H1 (cell line): ENCODE measurements at regions not wholly inside any gene's neighbourhood (a gene's known extent, or its start where the extent isn't known, plus 50 kb on each side); places are given as distances from the start of the nearest gene placed in this dataset.

Source experiments
- CTCF ChIA-PET: fragments of 300-600 bp; sonication (Branson Sonifier 250); formaldehyde crosslinking; loops from one replicate; lab custom pipeline; 2021; ENCODE audit not compliant: partially characterized antibody; lab: Charles Lee
- POLR2A ChIA-PET: fragments of 300-600 bp; sonication (Branson Sonifier 250); formaldehyde crosslinking; loops from one replicate; lab custom pipeline; 2021; ENCODE audit warnings: inconsistent platforms; ENCODE audit not compliant: partially characterized antibody; lab: Charles Lee
- DNase-seq, 2 experiments: peaks; one replicate each; pipeline versions ENCODE4 v3.0.0 to v3.0.0-alpha.2; 2010 to 2022; ENCODE audit warnings: low spot score in 2 of 2, low read depth in 1 of 2, mixed read lengths in 1 of 2
- FAIRE-seq: peaks from 2 replicates; lab custom pipeline; 2011; peaks lifted over from hg19 to GRCh38; lab: Jason Lieb, UNC
- H2AFZ ChIP-seq: 2 replicates; pipeline ENCODE4 v1.8.1; 2012; ENCODE audit warnings: low read length, inconsistent platforms
- H2AK5ac ChIP-seq: 2 replicates; pipeline ENCODE4 v1.6.1; 2013; ENCODE audit warnings: low read depth, low read length
- H2BK120ac ChIP-seq: replicated peaks from 2 replicates; pipeline ENCODE3; 2013; ENCODE audit warnings: low read depth, low read length, inconsistent platforms
- H2BK12ac ChIP-seq: 2 replicates; pipeline ENCODE4 v1.6.1; 2013; ENCODE audit warnings: low read depth, low read length
- H2BK15ac ChIP-seq: 2 replicates; pipeline ENCODE4 v1.6.1; 2013; ENCODE audit warnings: low read length
- H2BK20ac ChIP-seq: 2 replicates; pipeline ENCODE4 v1.6.1; 2013; ENCODE audit warnings: low read length
- H2BK5ac ChIP-seq: 2 replicates; pipeline ENCODE4 v1.6.1; 2013; ENCODE audit warnings: low read depth, low read length
- H3K14ac ChIP-seq: 2 replicates; pipeline ENCODE4 v1.6.1; 2013; ENCODE audit warnings: inconsistent platforms; ENCODE audit not compliant: insufficient read length
- H3K18ac ChIP-seq: 2 replicates; pipeline ENCODE4 v1.6.1; 2013; ENCODE audit warnings: low read length; ENCODE audit errors: extremely low read depth
- H3K23ac ChIP-seq: 2 replicates; pipeline ENCODE4 v1.6.1; 2013; ENCODE audit warnings: inconsistent platforms; ENCODE audit not compliant: insufficient read length
- H3K23me2 ChIP-seq: 2 replicates; pipeline ENCODE4 v1.6.1; 2013; ENCODE audit warnings: low read depth, low read length
- H3K27ac ChIP-seq: 2 replicates; pipeline ENCODE4 v1.6.1; 2011; ENCODE audit warnings: low read depth, low read length, inconsistent platforms
- H3K27me3 ChIP-seq, 4 experiments: replicated peaks in 1 of 4; 1 replicate in 1 of 4; 2 replicates in 3 of 4; pipeline versions ENCODE4 v1.6.1 to v1.8.1; 2011 to 2013; ENCODE audit warnings: low read length in 3 of 4, mild to moderate bottlenecking in 3 of 4, inconsistent platforms in 2 of 4, mixed read lengths in 2 of 4, moderate library complexity in 1 of 4; ENCODE audit not compliant: control insufficient read depth in 3 of 4, insufficient read depth in 3 of 4; ENCODE audit errors: extremely low read depth in 1 of 4
- H3K36me3 ChIP-seq, 4 experiments: 2 replicates each; pipeline versions ENCODE4 v1.6.1 to v1.8.1; 2011 to 2013; ENCODE audit warnings: mild to moderate bottlenecking in 4 of 4, low read length in 3 of 4, moderate library complexity in 2 of 4, control low read depth in 1 of 4, inconsistent platforms in 1 of 4; ENCODE audit not compliant: insufficient read depth in 4 of 4, control insufficient read depth in 2 of 4
- H3K4ac ChIP-seq: replicated peaks from 2 replicates; pipeline ENCODE3; 2013; ENCODE audit warnings: low read length, low read depth, mixed read lengths, inconsistent platforms; ENCODE audit not compliant: insufficient read length
- H3K4me1 ChIP-seq, 4 experiments: replicated peaks in 1 of 4; 1 replicate in 1 of 4; 2 replicates in 3 of 4; pipeline versions ENCODE4 v1.6.1 to v1.8.1; 2011 to 2013; ENCODE audit warnings: low read length in 3 of 4, inconsistent platforms in 2 of 4, mixed read lengths in 1 of 4; ENCODE audit not compliant: insufficient read depth in 4 of 4, control insufficient read depth in 3 of 4
- H3K4me2 ChIP-seq, 2 experiments: 2 replicates each; pipeline versions ENCODE4 v1.6.1 to v1.8.1; 2011 to 2013; ENCODE audit warnings: low read depth in 2 of 2, low read length in 2 of 2, control low read depth in 1 of 2, inconsistent platforms in 1 of 2, mild to moderate bottlenecking in 1 of 2; ENCODE audit not compliant: insufficient read depth in 1 of 2
- H3K4me3 ChIP-seq, 4 experiments: fragments of 200-600, 300-600 bp in 1 of 4; sonication (generic), shearing (Covaris generic), sonication (Bioruptor Twin) in 1 of 4; 2 replicates each; pipeline versions ENCODE4 v1.5.1 to v1.8.1; 2011 to 2016; ENCODE audit warnings: low read length in 4 of 4, low read depth in 3 of 4, control low read depth in 2 of 4, inconsistent platforms in 2 of 4, mild to moderate bottlenecking in 2 of 4, mixed read lengths in 1 of 4, moderate library complexity in 1 of 4; ENCODE audit not compliant: insufficient read depth in 2 of 4; ENCODE audit errors: extremely low read depth in 1 of 4
- H3K56ac ChIP-seq: replicated peaks from 2 replicates; pipeline ENCODE3; 2013; ENCODE audit warnings: low read depth, mild to moderate bottlenecking, mixed read lengths, low read length, inconsistent platforms; ENCODE audit not compliant: insufficient read length
- H3K79me1 ChIP-seq: 2 replicates; pipeline ENCODE4 v1.6.1; 2013; ENCODE audit warnings: low read depth, low read length, control low read depth
- H3K79me2 ChIP-seq, 2 experiments: 2 replicates each; pipeline versions ENCODE4 v1.6.1 to v1.8.1; 2012 to 2013; ENCODE audit warnings: low read length in 2 of 2, mild to moderate bottlenecking in 2 of 2, inconsistent platforms in 1 of 2; ENCODE audit not compliant: insufficient read depth in 2 of 2, control insufficient read depth in 1 of 2
- H3K9ac ChIP-seq, 4 experiments: replicated peaks in 1 of 4; 1 replicate in 1 of 4; 2 replicates in 3 of 4; pipeline versions ENCODE4 v1.6.1 to v1.8.1; 2011 to 2013; ENCODE audit warnings: low read depth in 3 of 4, low read length in 3 of 4, control low read depth in 2 of 4, mild to moderate bottlenecking in 2 of 4, moderate library complexity in 2 of 4, inconsistent platforms in 1 of 4; ENCODE audit errors: extremely low read depth in 1 of 4
- H3K9me3 ChIP-seq, 2 experiments: 2 replicates each; pipeline versions ENCODE4 v1.6.1 to v1.8.1; 2012 to 2013; ENCODE audit warnings: mild to moderate bottlenecking in 2 of 2, moderate library complexity in 2 of 2, control low read depth in 1 of 2, inconsistent platforms in 1 of 2, low read depth in 1 of 2, low read length in 1 of 2, mixed read lengths in 1 of 2; ENCODE audit not compliant: insufficient read depth in 2 of 2
- H4K20me1 ChIP-seq, 2 experiments: replicated peaks in 1 of 2; 2 replicates each; pipeline versions ENCODE3 to v1.8.1; 2011 to 2013; ENCODE audit warnings: inconsistent platforms in 2 of 2, low read length in 2 of 2, mild to moderate bottlenecking in 1 of 2; ENCODE audit not compliant: insufficient read depth in 2 of 2, control insufficient read depth in 1 of 2
- H4K5ac ChIP-seq: 2 replicates; pipeline ENCODE4 v1.6.1; 2013; ENCODE audit warnings: low read length, low read depth, mixed read lengths, inconsistent platforms; ENCODE audit not compliant: insufficient read length
- H4K8ac ChIP-seq: 2 replicates; pipeline ENCODE4 v1.8.0; 2013; ENCODE audit warnings: mild to moderate bottlenecking, moderate library complexity, low read length, inconsistent platforms; ENCODE audit not compliant: insufficient read depth; ENCODE audit errors: extremely low read depth
- H4K91ac ChIP-seq: replicated peaks from 2 replicates; pipeline ENCODE3; 2013; ENCODE audit warnings: low read length, mixed read lengths, inconsistent platforms; ENCODE audit not compliant: insufficient read length
- CEBPB ChIP-seq: IDR thresholded peaks from 2 replicates; pipeline ENCODE4 v1.6.1; 2012; ENCODE audit warnings: low read depth, low read length
- NRF1 ChIP-seq: IDR thresholded peaks from 2 replicates; pipeline ENCODE4 v1.6.1; 2011; ENCODE audit warnings: mild to moderate bottlenecking, low read depth, low read length, improper control_type of control experiment
- POU5F1 ChIP-seq: IDR thresholded peaks from 2 replicates; pipeline ENCODE4 v1.6.1; 2011; ENCODE audit warnings: low read depth, mild to moderate bottlenecking, low read length, moderate library complexity
- ZNF274 ChIP-seq: IDR thresholded peaks from 2 replicates; pipeline ENCODE4 v1.7.0; 2012; ENCODE audit warnings: low read length, borderline replicate concordance; ENCODE audit errors: extremely low read depth
- WGBS, 2 experiments: shearing (Covaris generic) in 1 of 2; methylation state at CpG; one replicate each; pipeline versions ENCODE4 v1.1.6 to v1.1.7; 2013 to 2015; ENCODE audit warnings: low lambda C conversion rate in 2 of 2, mixed read lengths in 2 of 2, inconsistent platforms in 1 of 2, low coverage in 1 of 2, missing lambda C conversion rate in 1 of 2; ENCODE audit not compliant: insufficient replicate concordance in 2 of 2, insufficient coverage in 1 of 2, insufficient read length in 1 of 2; ENCODE audit errors: extremely low coverage in 1 of 2, missing lambda C conversion rate in 1 of 2; 5-methylcytosine and 5-hydroxymethylcytosine counted together

- H4K91ac ChIP-seq: no peak overlapping the region
- H3K23me2 ChIP-seq: no peaks in the 10 kb centered on the region; the same call in 1 of the 2 replicates
- ChIA-PET CTCF (interaction anchor here (1.6 to 1.8 kb wide), 2 partner anchors 19 to 270 kb away, joined by 4 to 7 read pairs; no protein-coding TSS in a partner anchor), POLR2A (no interaction called here)
- no peak overlapping the region for H3K23ac ChIP-seq
- H2BK20ac ChIP-seq: no peak overlapping the region
- H3K4me1 ChIP-seq: no peaks in the 10 kb centered on the region
- no peak overlapping the region for H2BK5ac ChIP-seq
- H2AK5ac ChIP-seq: no peak overlapping the region
- H2BK120ac ChIP-seq: no peak overlapping the region
- no peaks in the 10 kb centered on the region for H3K36me3 ChIP-seq
- no peak overlapping the region for H4K5ac ChIP-seq
- H3K18ac ChIP-seq: no peak overlapping the region
- DNase-seq (no peak), FAIRE-seq (no peak)
- H3K4me3 ChIP-seq: no peak overlapping the region
- no peaks in the 10 kb centered on the region for H3K79me2 ChIP-seq
- H4K20me1 ChIP-seq: no peaks in the 10 kb centered on the region
- no peak overlapping the region for H3K27ac ChIP-seq
- H3K14ac ChIP-seq: no peak overlapping the region
- no peaks in the 10 kb centered on the region for H3K9me3 ChIP-seq
- H4K8ac ChIP-seq: no peak overlapping the region
- H3K79me1 ChIP-seq: no peaks in the 10 kb centered on the region
- H2AFZ ChIP-seq: no peak overlapping the region
- TF ChIP-seq POU5F1: no peak
- TF ChIP-seq ZNF274: no peak
- TF ChIP-seq CEBPB: no peak
- no peak for TF ChIP-seq NRF1
- 95% methylated on average over 2 of the region's 2 CpGs; no CpG with 5 or more reads in 1 of the 2 experiments for WGBS, 2 experiments
- no peak overlapping the region for H3K4me2 ChIP-seq
- H3K56ac ChIP-seq: no peak overlapping the region
- no peak overlapping the region for H2BK15ac ChIP-seq
- no peaks in the 10 kb centered on the region for H3K27me3 ChIP-seq
- no peak overlapping the region for H2BK12ac ChIP-seq
- H3K9ac ChIP-seq: no peak overlapping the region
- no peak overlapping the region for H3K4ac ChIP-seq
Observed at GRCh38 chr5:41617843-41618515, 107.6 kb upstream of the PLCXD3 start.
